ENCODE measurements at regions not wholly inside any gene's neighbourhood (a gene's known extent, or its start where the extent isn't known, plus 50 kb on each side); places are given as distances from the start of the nearest gene placed in this dataset.

GRCh38 chr20:17889226-17889625 lies 79.4 kb downstream of the SNX5 start:
- no peak overlapping the region for H3K4me3 Mint-ChIP-seq

More at GRCh38 chr20:17889226-17889625, 79.4 kb downstream of the SNX5 start:
- H3K4ac ChIP-seq (ENCODE audit: low read depth, low read length): no peak overlapping the region
- peaks cover 6% of the 10 kb centered on the region for H3K9me3 ChIP-seq (ENCODE audit: control insufficient read depth, low read depth, low read length)
- H4K91ac ChIP-seq (ENCODE audit: insufficient read length, low read depth, low read length): no peak overlapping the region
- no peak overlapping the region for H2BK12ac ChIP-seq (ENCODE audit: insufficient read length, low read depth, low read length)
- H3K14ac ChIP-seq (ENCODE audit: insufficient read depth, low read length): no peak overlapping the region
- no peak overlapping the region for H2BK20ac ChIP-seq (ENCODE audit: low read depth, low read length, poor library complexity, severe bottlenecking)
- no peaks in the 10 kb centered on the region for H3K79me1 ChIP-seq (ENCODE audit: insufficient read depth, low read depth, low read length, poor library complexity, severe bottlenecking)
- Mint-ChIP-seq H3K4me1 (peaks cover 3 to 4% of the 10 kb centered on the region in 2 experiments; a peak in 2 of 4 replicates), H3K36me3 (ENCODE audit: insufficient read depth in 1 of 3, low read depth in 3 of 3) (peaks cover 10 to 23% (median 12%) of the 10 kb centered on the region in 3 experiments; a peak in 6 of 7 replicates), H3K27me3 (ENCODE audit: low read depth) (no peaks in the 10 kb centered on the region; the same call in none of the 2 replicates), H3K9me3 (peaks cover 20 to 33% of the 10 kb centered on the region in 2 experiments), H3K27ac (no peak overlapping the region)
- no CpG with 5 or more reads among the region's 1 CpG for WGBS (ENCODE audit: extremely low coverage, insufficient read length, low lambda C conversion rate)
- TF ChIP-seq, protein P1, sequence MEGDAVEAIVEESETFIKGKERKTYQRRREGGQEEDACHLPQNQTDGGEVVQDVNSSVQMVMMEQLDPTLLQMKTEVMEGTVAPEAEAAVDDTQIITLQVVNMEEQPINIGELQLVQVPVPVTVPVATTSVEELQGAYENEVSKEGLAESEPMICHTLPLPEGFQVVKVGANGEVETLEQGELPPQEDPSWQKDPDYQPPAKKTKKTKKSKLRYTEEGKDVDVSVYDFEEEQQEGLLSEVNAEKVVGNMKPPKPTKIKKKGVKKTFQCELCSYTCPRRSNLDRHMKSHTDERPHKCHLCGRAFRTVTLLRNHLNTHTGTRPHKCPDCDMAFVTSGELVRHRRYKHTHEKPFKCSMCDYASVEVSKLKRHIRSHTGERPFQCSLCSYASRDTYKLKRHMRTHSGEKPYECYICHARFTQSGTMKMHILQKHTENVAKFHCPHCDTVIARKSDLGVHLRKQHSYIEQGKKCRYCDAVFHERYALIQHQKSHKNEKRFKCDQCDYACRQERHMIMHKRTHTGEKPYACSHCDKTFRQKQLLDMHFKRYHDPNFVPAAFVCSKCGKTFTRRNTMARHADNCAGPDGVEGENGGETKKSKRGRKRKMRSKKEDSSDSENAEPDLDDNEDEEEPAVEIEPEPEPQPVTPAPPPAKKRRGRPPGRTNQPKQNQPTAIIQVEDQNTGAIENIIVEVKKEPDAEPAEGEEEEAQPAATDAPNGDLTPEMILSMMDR (conservative IDR thresholded peaks at IDR 0.05): peak; percentile 12; the same call in 1 of the 3 replicates
- no peak overlapping the region for H3K4me2 ChIP-seq (ENCODE audit: insufficient read depth, insufficient read length, low read length)
- H2BK15ac ChIP-seq (ENCODE audit: low read depth, low read length): no peak overlapping the region
- H4K8ac ChIP-seq (replicated peaks; ENCODE audit: insufficient read length, low read depth, low read length): no peak overlapping the region
- no peaks in the 10 kb centered on the region for H3K4me1 ChIP-seq (ENCODE audit: insufficient read depth, low read length)
- H3K27ac ChIP-seq (ENCODE audit: insufficient read length, low read depth, low read length): no peak overlapping the region
- no peak overlapping the region for H3K23ac ChIP-seq (ENCODE audit: insufficient read length, low read depth, low read length)
- no peaks in the 10 kb centered on the region for H3K23me2 ChIP-seq (ENCODE audit: insufficient read length, low read depth, low read length, poor library complexity, severe bottlenecking)
- H2AFZ ChIP-seq (ENCODE audit: low read length): no peak overlapping the region
- no peak overlapping the region for H2BK5ac ChIP-seq (ENCODE audit: insufficient read length, low read length)
- H2BK120ac ChIP-seq (ENCODE audit: low read depth, low read length, poor library complexity, severe bottlenecking): no peak overlapping the region
- no peak overlapping the region for H2AK5ac ChIP-seq (ENCODE audit: insufficient read length, low read length)
- no peaks in the 10 kb centered on the region for H3K27me3 ChIP-seq (ENCODE audit: insufficient read depth, low read length)
- H4K5ac ChIP-seq (ENCODE audit: insufficient read length, low read depth, low read length): no peak overlapping the region
- H3K9ac ChIP-seq (ENCODE audit: extremely low read depth, insufficient read length, low read length): no peak overlapping the region
- no peak overlapping the region for H3K18ac ChIP-seq (ENCODE audit: insufficient read length, low read depth, low read length)
- no peak overlapping the region for H3T11ph ChIP-seq (ENCODE audit: low read length)
- H3K56ac ChIP-seq (ENCODE audit: insufficient read length, low read depth, low read length): no peak overlapping the region
- no peaks in the 10 kb centered on the region for H4K20me1 ChIP-seq (ENCODE audit: control insufficient read depth, insufficient read depth, insufficient read length)
- no peak for DNase-seq
- H3K79me2 ChIP-seq (ENCODE audit: insufficient read depth, low read length): no peaks in the 10 kb centered on the region

Data from H9 (cell line).